ENCODE measurements at regions not wholly inside any gene's neighbourhood (a gene's known extent, or its start where the extent isn't known, plus 50 kb on each side); places are given as distances from the start of the nearest gene placed in this dataset.

- TF ChIP-seq CTCF (IDR thresholded peaks at IDR 0.05), result no peak
- TF ChIP-seq ZFX (IDR thresholded peaks at IDR 0.05; ENCODE audit: borderline replicate concordance), result no peak
Observed at GRCh38 chr11:81986556-81987161, 747.0 kb downstream of the FAM181B start.
